Endodermal cell (in vitro differentiated cells): ENCODE measurements at regions not wholly inside any gene's neighbourhood (a gene's known extent, or its start where the extent isn't known, plus 50 kb on each side); places are given as distances from the start of the nearest gene placed in this dataset.

Source experiments
- DNase-seq: peaks from one replicate; pipeline ENCODE4 v3.0.0-alpha.2; 2017
- H3K27ac ChIP-seq: 2 replicates; pipeline ENCODE4 v1.5.1; 2013; ENCODE audit warnings: mild to moderate bottlenecking, low read depth, low read length, moderate library complexity
- H3K27me3 ChIP-seq: 2 replicates; pipeline ENCODE4 v1.6.1; 2013; ENCODE audit warnings: mild to moderate bottlenecking, low read length, moderate library complexity; ENCODE audit not compliant: insufficient read depth, control insufficient read depth, poor library complexity, severe bottlenecking
- H3K36me3 ChIP-seq: 2 replicates; pipeline ENCODE4 v1.7.0; 2013; ENCODE audit warnings: mild to moderate bottlenecking, low read length, moderate library complexity; ENCODE audit not compliant: control insufficient read depth, insufficient read depth
- H3K4me1 ChIP-seq: one replicate; pipeline ENCODE4 v1.7.0; 2013; ENCODE audit warnings: low read length; ENCODE audit not compliant: control insufficient read depth, insufficient read depth
- H3K4me3 ChIP-seq: 2 replicates; pipeline ENCODE4 v1.5.1; 2013; ENCODE audit warnings: mild to moderate bottlenecking, low read length, moderate library complexity
- H3K9ac ChIP-seq: 2 replicates; pipeline ENCODE4 v1.6.1; 2013; ENCODE audit warnings: mild to moderate bottlenecking, low read length, moderate library complexity; ENCODE audit not compliant: poor library complexity, severe bottlenecking; ENCODE audit errors: extremely low read depth
- H3K9me3 ChIP-seq: 2 replicates; pipeline ENCODE4 v1.6.1; 2013; ENCODE audit warnings: mild to moderate bottlenecking, low read length, moderate library complexity; ENCODE audit not compliant: control insufficient read depth
- H3K27ac Mint-ChIP-seq: 2 replicates; pipeline ENCODE4 v1.8.0; 2020; ENCODE audit warnings: mixed read lengths
- H3K27me3 Mint-ChIP-seq: 2 replicates; pipeline ENCODE4 v1.8.0; 2021; ENCODE audit warnings: mild to moderate bottlenecking, mixed read lengths; ENCODE audit not compliant: insufficient read depth
- H3K36me3 Mint-ChIP-seq: 2 replicates; pipeline ENCODE4 v1.8.0; 2020; ENCODE audit warnings: low read depth, mixed read lengths
- H3K4me1 Mint-ChIP-seq: 2 replicates; pipeline ENCODE4 v1.8.0; 2020; ENCODE audit warnings: mixed read lengths
- H3K4me3 Mint-ChIP-seq: 2 replicates; pipeline ENCODE4 v1.8.0; 2020; ENCODE audit warnings: mild to moderate bottlenecking, moderate library complexity, mixed read lengths
- H3K9me3 Mint-ChIP-seq: 2 replicates; pipeline ENCODE4 v1.8.0; 2020; ENCODE audit warnings: mild to moderate bottlenecking, mixed read lengths
- CTCF ChIP-seq: fragments of 200-600 bp; sonication (generic); conservative IDR thresholded peaks from 2 replicates; pipeline ENCODE4 v1.5.0; 2021; ENCODE audit warnings: antibody characterized with exemption, mild to moderate bottlenecking
- WGBS, 2 experiments: methylation state at CpG; one replicate each; pipeline versions ENCODE4 v1.1.5 to v1.1.7; 2013; ENCODE audit warnings: missing lambda C conversion rate in 2 of 2, mixed read lengths in 1 of 2; ENCODE audit not compliant: insufficient coverage in 1 of 2, insufficient read length in 1 of 2; 5-methylcytosine and 5-hydroxymethylcytosine counted together

GRCh38 chr2:56018267-56018666 lies 94.7 kb upstream of the EFEMP1 start:
- H3K36me3 Mint-ChIP-seq, result no peaks in the 10 kb centered on the region
- Histone ChIP-seq H3K4me1 (no peaks in the 10 kb centered on the region), H3K36me3 (no peaks in the 10 kb centered on the region), H3K27me3 (no peaks in the 10 kb centered on the region), H3K4me3 (no peak overlapping the region), H3K27ac (no peak overlapping the region), H3K9ac (no peak overlapping the region), H3K9me3 (no peaks in the 10 kb centered on the region)
- no peak for DNase-seq
- H3K4me3 Mint-ChIP-seq, result no peak overlapping the region
- TF ChIP-seq CTCF, result no peak
- WGBS, 2 experiments, result 83 to 100% methylated on average over 2 to 8 of the region's 8 CpGs
- peaks cover 13% of the 10 kb centered on the region for H3K4me1 Mint-ChIP-seq
- no peaks in the 10 kb centered on the region for H3K9me3 Mint-ChIP-seq
- peaks cover 1% of the 10 kb centered on the region for H3K27me3 Mint-ChIP-seq
- H3K27ac Mint-ChIP-seq, result no peak overlapping the region

- no peak for TF ChIP-seq CTCF
- 96 to 98% methylated on average over 5 of the region's 5 CpGs for WGBS, 2 experiments
- Histone ChIP-seq H3K4me3 (no peak overlapping the region), H3K27ac (no peak overlapping the region), H3K36me3 (no peaks in the 10 kb centered on the region), H3K27me3 (no peaks in the 10 kb centered on the region), H3K9ac (no peak overlapping the region), H3K4me1 (no peaks in the 10 kb centered on the region), H3K9me3 (no peaks in the 10 kb centered on the region)
- Mint-ChIP-seq H3K27me3 (peaks cover 1% of the 10 kb centered on the region), H3K4me3 (no peak overlapping the region), H3K36me3 (no peaks in the 10 kb centered on the region), H3K4me1 (peaks cover 1% of the 10 kb centered on the region), H3K27ac (no peak overlapping the region), H3K9me3 (no peaks in the 10 kb centered on the region)
- no peak for DNase-seq
Measured at GRCh38 chr2:56021136-56021474, 97.5 kb upstream of the EFEMP1 start.

GRCh38 chr2:56021579-56021978 lies 98.0 kb upstream of the EFEMP1 start:
- H3K9me3 Mint-ChIP-seq, result no peaks in the 10 kb centered on the region
- H3K36me3 ChIP-seq, result no peaks in the 10 kb centered on the region
- TF ChIP-seq CTCF, result no peak
- no peaks in the 10 kb centered on the region for H3K4me1 ChIP-seq
- no peaks in the 10 kb centered on the region for H3K4me1 Mint-ChIP-seq
- H3K27me3 Mint-ChIP-seq, result peaks cover 1% of the 10 kb centered on the region
- no peak overlapping the region for H3K27ac Mint-ChIP-seq
- no peak overlapping the region for H3K4me3 Mint-ChIP-seq
- no peaks in the 10 kb centered on the region for H3K36me3 Mint-ChIP-seq
- H3K27ac ChIP-seq, result no peak overlapping the region
- no peak overlapping the region for H3K9ac ChIP-seq
- WGBS, 2 experiments, result 94 to 96% methylated on average over 4 to 5 of the region's 5 CpGs
- H3K4me3 ChIP-seq, result no peak overlapping the region
- no peaks in the 10 kb centered on the region for H3K9me3 ChIP-seq
- no peak for DNase-seq
- H3K27me3 ChIP-seq, result no peaks in the 10 kb centered on the region
